ENCODE measurements at regions not wholly inside any gene's neighbourhood (a gene's known extent, or its start where the extent isn't known, plus 50 kb on each side); places are given as distances from the start of the nearest gene placed in this dataset.

DNA sequence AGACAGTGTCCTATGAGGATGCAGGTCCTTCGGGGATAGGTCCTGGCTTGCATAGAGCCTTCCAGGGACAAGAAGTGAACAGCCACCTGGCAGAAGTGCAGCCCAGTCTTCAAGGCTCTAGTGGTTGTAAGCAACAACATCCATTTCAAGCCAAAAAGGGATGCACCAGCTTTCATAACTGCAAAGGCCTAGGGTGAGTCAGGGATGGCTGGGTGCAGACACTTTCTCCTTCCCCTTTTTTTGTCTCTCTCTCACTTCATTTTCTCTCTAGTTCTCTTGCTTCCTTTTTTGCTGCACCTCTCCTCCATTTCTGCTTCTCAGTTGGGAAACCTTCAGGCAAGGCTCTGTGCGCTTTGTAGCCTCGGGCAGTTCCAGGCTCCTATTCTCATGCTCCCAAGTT lies 196.2 kb upstream of the ZNF536 start:
- H3K4me1 ChIP-seq, result no peaks in the 10 kb centered on the region

GRCh38 chr19:30178721-30179402 lies 193.3 kb upstream of the ZNF536 start:
- H3K36me3 ChIP-seq, result no peaks in the 10 kb centered on the region
- peaks cover 15% of the 10 kb centered on the region for H3K27me3 ChIP-seq (ENCODE audit: low read depth)
- TF ChIP-seq, protein P1, sequence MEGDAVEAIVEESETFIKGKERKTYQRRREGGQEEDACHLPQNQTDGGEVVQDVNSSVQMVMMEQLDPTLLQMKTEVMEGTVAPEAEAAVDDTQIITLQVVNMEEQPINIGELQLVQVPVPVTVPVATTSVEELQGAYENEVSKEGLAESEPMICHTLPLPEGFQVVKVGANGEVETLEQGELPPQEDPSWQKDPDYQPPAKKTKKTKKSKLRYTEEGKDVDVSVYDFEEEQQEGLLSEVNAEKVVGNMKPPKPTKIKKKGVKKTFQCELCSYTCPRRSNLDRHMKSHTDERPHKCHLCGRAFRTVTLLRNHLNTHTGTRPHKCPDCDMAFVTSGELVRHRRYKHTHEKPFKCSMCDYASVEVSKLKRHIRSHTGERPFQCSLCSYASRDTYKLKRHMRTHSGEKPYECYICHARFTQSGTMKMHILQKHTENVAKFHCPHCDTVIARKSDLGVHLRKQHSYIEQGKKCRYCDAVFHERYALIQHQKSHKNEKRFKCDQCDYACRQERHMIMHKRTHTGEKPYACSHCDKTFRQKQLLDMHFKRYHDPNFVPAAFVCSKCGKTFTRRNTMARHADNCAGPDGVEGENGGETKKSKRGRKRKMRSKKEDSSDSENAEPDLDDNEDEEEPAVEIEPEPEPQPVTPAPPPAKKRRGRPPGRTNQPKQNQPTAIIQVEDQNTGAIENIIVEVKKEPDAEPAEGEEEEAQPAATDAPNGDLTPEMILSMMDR (IDR thresholded peaks at IDR 0.05; ENCODE audit: borderline replicate concordance), result no peak
- no peak for DNase-seq
- intact Hi-C loops (cut with micrococcal nuclease), result no loop called here
- no peak overlapping the region for H3K4me3 ChIP-seq
- no peak overlapping the region for H3K27ac ChIP-seq (replicated peaks)
- H3K9me3 ChIP-seq (replicated peaks), result peaks cover 43% of the 10 kb centered on the region
- H3K4me1 ChIP-seq, result no peaks in the 10 kb centered on the region

More for the DNA sequence above, 196.2 kb upstream of the ZNF536 start:
- intact Hi-C loops (cut with micrococcal nuclease), result no loop called here
- Histone ChIP-seq H3K27me3 (ENCODE audit: low read depth) (peaks cover 20% of the 10 kb centered on the region), H3K9me3 (replicated peaks) (peaks cover 14% of the 10 kb centered on the region), H3K4me3 (no peak overlapping the region), H3K27ac (replicated peaks) (no peak overlapping the region), H3K36me3 (no peaks in the 10 kb centered on the region)
- no peak for DNase-seq
- TF ChIP-seq, protein P1 (IDR thresholded peaks at IDR 0.05; ENCODE audit: borderline replicate concordance), result no peak

DNA sequence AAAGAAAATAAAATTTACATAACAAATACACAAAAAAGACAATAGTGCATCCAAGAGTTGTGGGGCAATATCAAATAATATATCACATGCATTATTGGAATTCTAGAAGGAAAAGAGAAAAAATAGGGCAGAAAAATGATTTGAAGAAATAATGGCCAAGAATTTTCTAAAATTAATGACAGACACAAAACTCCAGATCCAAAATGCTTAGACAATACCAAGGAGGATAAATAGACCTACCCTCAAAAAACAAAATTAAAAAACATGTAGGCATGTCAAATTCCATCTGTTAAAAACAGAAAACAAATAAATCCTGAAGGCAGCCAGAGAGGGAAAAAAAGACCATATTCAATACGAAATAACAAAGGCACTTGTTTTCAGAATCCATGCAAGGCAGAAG lies 191.5 kb upstream of the ZNF536 start:
- H3K4me1 ChIP-seq, result no peaks in the 10 kb centered on the region
- peaks cover 15% of the 10 kb centered on the region for H3K27me3 ChIP-seq (ENCODE audit: low read depth)
- no peak for DNase-seq
- TF ChIP-seq, protein P1 (IDR thresholded peaks at IDR 0.05; ENCODE audit: borderline replicate concordance), result no peak
- no peak overlapping the region for H3K4me3 ChIP-seq
- H3K27ac ChIP-seq (replicated peaks), result no peak overlapping the region
- H3K9me3 ChIP-seq (replicated peaks), result peaks cover 61% of the 10 kb centered on the region
- H3K36me3 ChIP-seq, result no peaks in the 10 kb centered on the region
- intact Hi-C loops (cut with micrococcal nuclease), result no loop called here

DNA sequence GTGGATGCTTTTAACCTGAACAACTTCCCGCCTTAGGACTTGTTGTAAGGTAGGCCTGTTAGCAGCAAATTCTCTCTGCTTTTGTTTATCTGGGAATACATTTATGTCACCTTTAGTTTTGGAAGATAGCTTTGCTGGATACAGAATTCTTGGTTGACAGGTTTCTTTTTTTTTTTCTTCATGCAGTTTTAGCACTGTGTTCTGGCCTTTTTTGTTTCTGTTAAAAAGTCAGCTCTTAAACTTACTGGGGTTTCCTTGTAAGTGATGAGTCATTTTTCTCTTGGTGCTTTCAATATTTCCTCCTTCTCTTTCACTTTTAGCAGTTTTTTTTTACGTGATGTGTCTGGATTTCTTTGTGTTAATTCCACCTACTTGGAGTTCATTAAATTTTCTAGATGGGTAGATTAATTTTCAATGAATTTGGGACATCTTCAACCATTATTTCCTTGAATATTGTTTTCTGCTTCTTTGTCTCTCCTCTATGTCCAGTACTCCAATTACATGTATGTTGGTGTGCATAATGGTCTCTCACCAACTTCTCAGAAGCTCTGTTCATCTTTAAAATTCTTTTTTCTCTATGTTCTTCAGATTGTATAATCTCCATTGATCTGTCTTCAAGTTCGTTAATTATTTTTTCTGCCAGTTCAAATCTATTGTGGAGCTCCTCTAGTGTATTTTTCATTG lies 188.2 kb upstream of the ZNF536 start:
- Histone ChIP-seq H3K9me3 (replicated peaks) (peaks cover 75% of the 10 kb centered on the region), H3K4me3 (no peak overlapping the region), H3K4me1 (no peaks in the 10 kb centered on the region), H3K36me3 (no peaks in the 10 kb centered on the region), H3K27me3 (ENCODE audit: low read depth) (peaks cover 2% of the 10 kb centered on the region), H3K27ac (replicated peaks) (no peak overlapping the region)
- intact Hi-C loops (cut with micrococcal nuclease), result no loop called here
- TF ChIP-seq, protein P1 (IDR thresholded peaks at IDR 0.05; ENCODE audit: borderline replicate concordance), result no peak
- DNase-seq, result no peak

- TF ChIP-seq, protein P1 (IDR thresholded peaks at IDR 0.05; ENCODE audit: borderline replicate concordance), result no peak
- DNase-seq, result no peak
- H3K27ac ChIP-seq (replicated peaks), result no peak overlapping the region
These were observed 170.1 kb upstream of the ZNF536 start for GRCh38 chr19:30202060-30202600.

More at GRCh38 chr19:30202060-30202600, 170.1 kb upstream of the ZNF536 start:
- Histone ChIP-seq H3K27me3 (ENCODE audit: low read depth) (peaks cover 27% of the 10 kb centered on the region), H3K36me3 (no peaks in the 10 kb centered on the region), H3K9me3 (replicated peaks) (peaks cover 26% of the 10 kb centered on the region), H3K4me3 (no peak overlapping the region), H3K4me1 (no peaks in the 10 kb centered on the region)
- intact Hi-C loops (cut with micrococcal nuclease), result no loop called here

All from left ventricle myocardium inferior (tissue), 1 donor.